ENCODE measurements at regions not wholly inside any gene's neighbourhood (a gene's known extent, or its start where the extent isn't known, plus 50 kb on each side); places are given as distances from the start of the nearest gene placed in this dataset.
A peak's percentile ranks its signal among the peaks of the same experiment; 100 is the strongest.

DNA sequence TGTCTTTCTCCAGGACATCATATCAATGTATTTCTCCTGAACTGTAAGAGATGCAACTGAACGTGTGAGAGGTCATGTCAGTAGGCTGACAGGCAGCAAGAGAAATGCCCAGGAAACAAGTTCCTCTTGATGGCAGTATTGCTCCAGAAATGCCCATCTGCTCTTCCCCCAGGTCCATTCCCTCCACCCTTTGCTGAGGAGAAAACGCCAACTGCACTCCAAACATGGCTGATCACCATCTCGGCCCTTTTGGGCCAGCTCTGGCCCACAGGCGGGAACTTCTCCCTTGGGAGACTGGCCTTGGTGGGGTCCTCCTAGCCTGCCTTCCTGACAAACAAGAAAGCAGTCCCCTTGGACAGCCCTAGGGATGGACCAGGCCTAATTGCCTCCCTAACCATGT is 276.5 kb upstream of the AGTR2 start:
- TF ChIP-seq, protein P1, sequence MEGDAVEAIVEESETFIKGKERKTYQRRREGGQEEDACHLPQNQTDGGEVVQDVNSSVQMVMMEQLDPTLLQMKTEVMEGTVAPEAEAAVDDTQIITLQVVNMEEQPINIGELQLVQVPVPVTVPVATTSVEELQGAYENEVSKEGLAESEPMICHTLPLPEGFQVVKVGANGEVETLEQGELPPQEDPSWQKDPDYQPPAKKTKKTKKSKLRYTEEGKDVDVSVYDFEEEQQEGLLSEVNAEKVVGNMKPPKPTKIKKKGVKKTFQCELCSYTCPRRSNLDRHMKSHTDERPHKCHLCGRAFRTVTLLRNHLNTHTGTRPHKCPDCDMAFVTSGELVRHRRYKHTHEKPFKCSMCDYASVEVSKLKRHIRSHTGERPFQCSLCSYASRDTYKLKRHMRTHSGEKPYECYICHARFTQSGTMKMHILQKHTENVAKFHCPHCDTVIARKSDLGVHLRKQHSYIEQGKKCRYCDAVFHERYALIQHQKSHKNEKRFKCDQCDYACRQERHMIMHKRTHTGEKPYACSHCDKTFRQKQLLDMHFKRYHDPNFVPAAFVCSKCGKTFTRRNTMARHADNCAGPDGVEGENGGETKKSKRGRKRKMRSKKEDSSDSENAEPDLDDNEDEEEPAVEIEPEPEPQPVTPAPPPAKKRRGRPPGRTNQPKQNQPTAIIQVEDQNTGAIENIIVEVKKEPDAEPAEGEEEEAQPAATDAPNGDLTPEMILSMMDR (IDR thresholded peaks at IDR 0.05) = peak in 3 of 6 experiments; percentile 26 to 39 (median 34)
- TF ChIP-seq POLR2A (IDR thresholded peaks at IDR 0.05) = no peak
